Lung microvascular endothelial cell (primary cell): ENCODE measurements at regions not wholly inside any gene's neighbourhood (a gene's known extent, or its start where the extent isn't known, plus 50 kb on each side); places are given as distances from the start of the nearest gene placed in this dataset.

Experiments used
- DNase-seq, 2 donors: peaks; one replicate each; pipeline versions ENCODE4 v3.0.0 to v3.0.0-alpha.2; 2010; ENCODE audit warnings: low read depth in 2 of 2

DNA sequence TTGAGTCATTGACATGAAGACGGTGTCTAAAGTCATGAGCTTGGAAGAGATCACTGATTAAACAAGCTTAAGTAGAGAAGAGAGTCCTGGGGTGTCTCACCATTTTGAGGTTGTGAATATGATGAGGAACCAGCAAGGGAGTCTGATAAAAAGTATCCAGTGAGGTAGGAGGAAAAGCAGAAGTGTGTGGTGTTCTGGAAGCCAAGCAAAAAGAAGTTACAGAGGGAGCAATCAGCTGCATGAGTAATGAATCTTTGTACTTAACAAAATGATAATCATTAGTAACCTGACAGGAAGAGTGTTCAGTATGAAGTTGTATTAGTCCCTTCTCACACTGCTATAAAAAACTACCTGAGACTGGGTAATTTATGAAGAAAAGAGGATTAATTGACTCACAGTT lies 131.3 kb downstream of the C11orf87 start:
- no peak for DNase-seq

DNA sequence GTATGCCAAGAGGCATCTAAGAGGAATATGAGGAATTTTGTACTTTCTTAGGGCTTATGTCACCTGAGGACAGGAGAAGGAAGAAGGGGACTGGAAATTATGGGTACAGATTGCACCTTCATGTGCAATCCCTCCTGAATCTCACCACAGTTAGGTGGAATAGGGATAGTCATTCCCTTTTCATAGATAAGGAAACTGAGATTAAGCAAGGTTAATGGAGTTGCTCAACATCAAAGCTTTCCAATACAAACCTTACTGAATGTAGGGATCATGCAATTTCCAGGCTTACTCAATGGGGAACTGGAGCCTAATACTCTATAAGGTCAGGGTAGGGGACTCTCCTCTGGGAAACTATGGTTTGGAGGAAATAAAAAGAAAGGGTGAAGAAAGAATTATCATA lies 133.0 kb downstream of the C11orf87 start:
- no peak for DNase-seq

DNA sequence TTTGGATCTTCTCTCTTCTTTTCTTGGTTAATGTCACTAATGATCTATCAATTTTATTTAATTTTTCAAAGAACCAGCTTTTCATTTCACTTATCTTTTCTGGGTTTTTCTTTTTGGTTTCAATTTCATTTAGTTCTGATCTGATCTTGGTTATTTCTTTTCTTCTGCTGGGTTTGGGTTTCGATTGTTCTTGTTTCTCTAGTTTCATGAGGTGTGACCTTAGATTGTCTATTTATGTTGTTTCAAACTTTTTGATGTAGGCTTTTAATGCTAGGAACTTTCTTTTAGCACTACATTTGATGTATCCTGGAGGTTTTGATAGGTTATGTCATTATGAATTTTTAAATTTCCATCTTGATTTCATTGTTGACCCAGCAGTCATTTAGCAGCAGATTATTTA lies 142.3 kb downstream of the C11orf87 start:
- DNase-seq, result no peak

DNA sequence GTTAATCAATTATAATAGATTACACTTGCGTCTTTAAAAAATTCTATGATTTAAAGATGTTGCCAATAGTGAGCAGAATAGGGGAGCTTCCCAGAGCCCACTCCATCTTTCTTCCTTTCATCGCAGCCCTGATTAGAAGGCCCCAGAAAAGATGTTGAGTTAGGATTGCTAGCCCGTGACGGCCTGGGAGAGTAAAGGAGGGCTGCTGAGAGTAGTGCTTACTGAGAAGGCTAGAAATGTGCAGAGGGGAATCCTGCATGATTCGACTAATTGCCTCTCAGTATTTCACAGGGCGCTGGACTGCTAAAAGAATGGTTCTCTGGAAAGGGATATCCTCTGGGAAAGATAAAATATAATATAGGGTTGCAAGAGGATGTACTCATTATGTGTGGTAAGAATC lies 160.5 kb downstream of the C11orf87 start:
- DNase-seq, result no peak

DNA sequence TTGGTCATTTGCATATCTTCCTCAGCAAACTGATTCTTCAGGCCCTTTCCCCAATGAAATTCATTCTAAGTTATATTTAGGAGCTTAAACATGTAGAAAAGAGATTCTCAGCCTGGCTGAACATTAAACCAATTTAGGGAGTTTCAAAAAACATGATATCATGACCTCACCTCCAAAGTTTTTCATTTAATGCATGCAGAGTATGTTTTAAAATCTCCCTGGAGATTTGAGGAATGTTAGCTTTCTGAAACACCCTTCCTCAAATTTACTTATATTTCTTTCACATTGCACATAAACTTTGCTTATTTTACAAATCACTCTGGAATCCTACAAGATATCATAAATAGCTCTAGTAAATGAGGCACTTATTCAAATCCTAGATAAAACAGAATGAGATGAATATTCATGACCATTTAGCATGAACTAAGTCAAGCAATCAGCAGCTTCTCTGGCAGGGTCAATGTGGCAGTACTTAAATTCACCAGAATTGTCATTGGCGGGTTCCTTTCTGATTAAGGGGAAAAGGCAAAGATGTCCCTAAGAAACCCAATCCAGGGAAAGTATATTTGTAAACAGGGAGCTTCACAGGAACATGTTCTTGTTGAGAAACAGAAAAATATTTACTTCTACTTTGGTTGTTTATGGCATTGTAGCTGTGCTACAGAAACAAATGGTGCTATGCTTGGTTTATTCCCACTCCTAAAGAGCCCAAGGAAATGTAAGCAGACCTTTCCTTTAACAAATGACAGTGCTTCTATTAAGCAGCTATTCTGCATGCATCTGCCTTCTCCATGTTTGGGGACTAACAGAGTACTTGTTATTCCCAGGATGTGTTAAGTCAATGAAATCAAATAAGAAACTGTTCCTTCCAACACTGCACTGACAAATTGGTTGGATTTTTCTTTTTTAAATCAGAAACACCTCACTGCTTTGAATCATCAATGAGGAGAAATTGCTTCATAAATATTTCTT lies 162.3 kb downstream of the C11orf87 start:
- DNase-seq, result no peak

DNA sequence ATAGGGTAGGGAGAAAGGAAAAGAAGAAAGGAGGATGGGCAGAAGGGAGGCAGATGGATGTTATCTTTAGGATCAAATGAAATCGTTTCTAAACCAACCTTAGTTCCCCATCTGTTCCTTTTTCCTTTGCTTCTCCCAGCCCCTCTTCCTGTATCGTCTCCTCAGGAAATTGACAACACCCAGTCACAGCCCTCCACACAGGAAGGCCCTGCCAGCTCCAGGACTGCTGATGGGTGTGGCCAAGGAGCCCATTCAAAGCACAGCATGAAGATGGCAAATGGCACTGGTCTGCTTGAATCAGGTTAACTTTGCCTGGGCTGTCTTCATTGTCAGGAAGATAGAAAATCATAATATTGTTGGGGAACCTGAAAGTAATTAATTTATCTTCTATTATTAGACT lies 164.8 kb downstream of the C11orf87 start:
- DNase-seq, result no peak

DNA sequence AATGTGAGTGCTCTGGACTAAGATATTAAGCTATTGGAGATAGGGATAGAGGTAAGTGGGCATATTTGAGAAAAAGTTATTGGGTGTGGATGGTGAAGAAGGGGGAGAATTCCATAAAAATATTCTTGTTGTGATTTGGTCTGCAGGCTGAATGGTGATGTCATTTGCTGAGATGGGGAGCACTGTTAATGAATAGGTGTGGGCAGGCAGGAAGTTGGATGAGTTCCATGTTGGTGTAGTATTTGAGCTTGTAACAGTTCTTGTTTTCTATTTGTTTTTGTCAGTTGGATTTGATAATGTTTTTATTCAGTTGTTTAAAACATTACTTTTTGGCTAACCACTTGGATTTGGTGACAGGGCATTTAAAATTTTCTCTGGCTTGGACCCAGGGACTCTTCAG lies 168.8 kb downstream of the C11orf87 start:
- no peak for DNase-seq

DNA sequence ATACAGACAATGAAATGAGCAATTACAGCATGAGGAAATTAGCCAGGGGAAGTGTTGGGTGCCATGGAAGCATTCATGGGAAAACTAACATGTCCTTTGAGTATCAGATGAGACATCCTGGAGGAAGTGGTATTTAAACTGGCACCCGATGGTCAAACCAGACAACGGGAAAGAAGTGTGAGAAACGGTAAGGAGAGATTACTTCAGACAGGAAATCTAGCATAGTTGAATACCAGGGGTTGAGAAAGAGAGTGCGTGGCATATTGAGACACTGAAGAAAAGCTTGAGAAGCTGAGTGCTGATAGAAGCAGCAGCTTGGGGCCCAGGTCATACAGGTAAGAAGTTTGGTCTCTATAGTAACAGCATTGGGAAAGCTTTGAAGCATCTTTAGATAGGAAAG lies 175.3 kb downstream of the C11orf87 start:
- DNase-seq, result no peak

DNA sequence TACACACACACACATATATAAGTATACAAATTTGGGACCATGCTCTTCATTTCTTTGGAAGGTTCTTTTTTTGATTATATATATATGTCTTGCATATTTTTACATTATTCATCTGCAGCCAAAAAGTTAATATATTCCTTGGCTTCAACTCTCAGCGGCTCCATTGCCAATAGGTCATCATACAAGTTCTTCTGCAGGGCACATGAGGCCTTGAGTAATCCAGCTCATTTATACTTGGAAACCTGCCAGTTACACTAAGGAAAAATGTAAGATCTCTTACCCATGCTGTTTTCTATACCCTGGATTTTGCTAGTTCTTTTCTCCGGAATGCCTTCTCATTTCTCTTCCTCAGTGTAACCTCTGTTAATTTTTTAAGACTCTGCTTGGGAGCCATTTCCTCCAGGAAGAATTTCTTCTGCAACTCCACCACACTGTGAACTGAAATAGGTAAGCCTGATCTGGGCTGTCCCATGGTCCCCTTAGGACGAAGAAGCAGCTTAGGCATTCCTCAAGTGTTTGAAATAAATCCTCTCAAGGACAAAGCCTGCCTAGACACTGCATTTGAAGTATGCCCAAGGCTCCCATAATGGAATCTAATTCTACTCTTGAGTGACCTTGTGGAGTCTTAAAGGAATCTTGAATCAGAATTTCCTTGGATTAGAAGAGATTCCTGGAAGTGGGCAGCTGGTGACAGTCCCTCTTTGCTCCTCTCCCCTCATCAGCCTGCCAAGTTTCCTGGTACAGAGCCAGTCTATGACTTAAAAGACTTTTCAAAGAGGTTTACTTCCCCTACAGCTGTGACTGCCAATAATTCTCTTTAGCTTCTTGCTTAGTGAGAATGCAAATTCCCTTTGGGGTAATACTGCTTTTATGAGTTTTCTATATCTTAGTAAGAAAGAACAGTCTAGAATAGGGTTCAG lies 182.8 kb downstream of the C11orf87 start:
- DNase-seq, result no peak

DNA sequence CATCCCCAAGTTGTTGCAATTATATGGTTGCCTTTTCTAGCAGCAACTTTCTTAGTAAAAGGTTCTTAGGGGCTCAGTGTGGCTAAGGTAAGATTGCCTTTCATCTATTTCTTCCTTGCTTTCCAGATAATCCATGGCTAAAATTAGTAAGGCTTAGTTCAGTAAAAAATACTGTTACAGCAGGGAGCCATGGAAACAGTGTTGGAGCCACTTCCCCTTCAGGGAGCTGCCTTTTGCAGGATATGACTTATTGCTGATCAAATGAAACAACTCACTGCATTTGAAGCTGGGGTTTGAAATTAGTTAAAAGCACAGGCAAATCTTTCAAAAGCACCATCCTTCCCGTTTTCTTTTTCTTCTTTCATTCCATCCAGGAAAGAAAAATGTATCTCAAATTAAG lies 184.3 kb downstream of the C11orf87 start:
- DNase-seq, result no peak

DNA sequence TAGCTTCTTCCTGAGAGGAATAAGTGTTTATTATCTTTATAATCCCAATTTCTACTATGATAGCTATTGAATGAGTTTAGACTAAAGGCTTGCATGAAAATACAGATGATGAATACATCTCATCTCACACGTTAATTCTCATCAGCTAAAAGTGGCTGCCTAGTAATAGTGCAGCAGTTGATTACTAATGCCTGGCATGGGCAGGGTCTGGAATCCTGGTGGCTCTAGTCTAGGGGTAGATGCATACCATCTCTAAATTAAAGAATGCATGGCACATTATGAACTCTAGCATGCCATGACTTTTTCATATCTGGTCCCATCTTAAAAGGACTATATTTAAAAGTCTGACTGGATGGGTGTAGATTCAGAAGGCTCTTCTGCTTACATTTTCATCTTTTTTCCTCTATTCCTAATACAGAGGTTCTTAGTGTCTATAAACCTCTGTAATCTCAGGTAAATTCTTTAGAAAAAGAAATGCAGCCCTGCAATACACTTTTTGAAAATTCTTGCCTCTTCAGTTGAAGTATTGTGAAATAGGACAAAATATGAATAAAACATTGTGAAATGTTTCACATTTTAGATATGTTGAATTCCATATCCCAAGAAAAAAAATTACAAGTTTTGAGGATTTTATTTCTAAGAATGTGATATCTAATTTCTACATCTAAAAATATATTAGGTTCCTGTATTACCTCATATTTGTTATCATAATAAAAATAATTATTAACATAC lies 187.6 kb downstream of the C11orf87 start:
- no peak for DNase-seq

DNA sequence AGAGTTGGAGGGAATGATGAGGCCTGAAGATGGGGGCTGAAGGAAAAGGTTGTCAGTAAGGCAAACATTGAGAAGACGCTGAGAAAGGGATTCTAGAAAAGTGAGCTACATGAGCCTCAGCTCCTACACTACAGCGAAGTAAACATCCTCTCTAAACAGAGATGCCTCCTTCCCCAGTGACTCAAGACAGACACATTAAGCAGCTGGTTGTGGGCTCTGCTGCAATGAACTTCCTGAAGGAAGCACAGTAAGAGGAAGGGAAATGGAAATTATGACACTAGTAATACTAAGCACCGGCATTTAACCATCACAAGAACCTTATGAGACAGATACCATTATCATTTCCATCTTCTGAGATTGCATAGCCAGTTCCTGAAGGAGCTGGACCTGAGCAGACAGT lies 190.5 kb downstream of the C11orf87 start:
- DNase-seq, result no peak

DNA sequence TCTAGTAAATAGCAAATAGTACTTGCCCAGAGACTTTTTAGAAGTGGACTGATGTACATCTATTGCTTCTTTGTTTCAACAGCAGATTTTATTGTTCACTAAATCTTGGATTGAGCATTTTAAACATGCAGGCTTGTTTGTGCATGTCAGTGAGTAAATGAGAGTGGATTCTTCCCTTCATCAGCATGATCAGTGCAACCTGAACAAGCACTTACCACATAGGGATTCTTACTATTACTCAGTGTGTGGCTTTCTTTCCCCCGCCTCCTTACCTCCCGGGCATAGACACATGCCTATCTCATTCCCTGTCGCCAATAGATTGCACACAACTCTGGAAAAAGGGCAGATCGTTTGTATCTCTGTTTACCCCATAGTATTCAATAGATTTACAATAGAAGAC lies 197.5 kb downstream of the C11orf87 start:
- DNase-seq, result no peak

DNA sequence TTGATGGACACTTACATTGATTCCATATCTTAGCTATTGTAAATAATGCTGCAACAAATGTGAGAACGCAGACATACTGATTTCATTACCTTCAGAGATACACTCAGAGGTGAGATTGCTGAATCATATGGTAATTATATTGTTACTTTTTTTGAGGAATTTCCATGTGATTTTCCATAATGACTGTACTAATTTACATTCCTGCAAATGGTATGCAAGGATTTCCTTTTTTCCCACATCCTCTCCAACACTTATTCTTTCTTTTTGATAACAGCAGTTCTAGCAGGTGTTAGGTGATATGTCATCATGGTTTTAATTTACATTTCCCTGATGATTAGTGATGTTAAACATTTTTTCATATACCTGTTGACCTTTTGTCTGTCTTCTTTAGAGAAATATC lies 207.7 kb downstream of the C11orf87 start:
- DNase-seq, result no peak

DNA sequence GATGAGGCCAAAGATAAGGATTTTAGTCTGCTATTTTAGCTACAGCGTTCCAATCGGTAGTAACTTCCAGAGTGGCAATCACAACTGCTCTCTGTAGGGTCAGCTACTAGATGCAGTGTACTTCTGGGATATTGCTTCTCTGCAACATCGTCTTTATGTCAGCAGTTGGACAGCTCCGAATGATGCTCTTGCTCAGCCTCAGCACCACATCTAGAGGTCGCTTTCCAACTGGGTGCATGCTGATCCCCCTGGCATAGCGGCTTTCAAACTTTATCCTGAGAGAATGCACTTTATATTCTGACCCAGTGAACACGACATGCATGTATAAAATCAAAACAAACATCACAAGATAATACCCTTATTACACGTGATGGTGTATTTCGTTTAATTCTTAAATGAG lies 219.6 kb downstream of the C11orf87 start:
- DNase-seq, result peak; percentile 10 to 49

DNA sequence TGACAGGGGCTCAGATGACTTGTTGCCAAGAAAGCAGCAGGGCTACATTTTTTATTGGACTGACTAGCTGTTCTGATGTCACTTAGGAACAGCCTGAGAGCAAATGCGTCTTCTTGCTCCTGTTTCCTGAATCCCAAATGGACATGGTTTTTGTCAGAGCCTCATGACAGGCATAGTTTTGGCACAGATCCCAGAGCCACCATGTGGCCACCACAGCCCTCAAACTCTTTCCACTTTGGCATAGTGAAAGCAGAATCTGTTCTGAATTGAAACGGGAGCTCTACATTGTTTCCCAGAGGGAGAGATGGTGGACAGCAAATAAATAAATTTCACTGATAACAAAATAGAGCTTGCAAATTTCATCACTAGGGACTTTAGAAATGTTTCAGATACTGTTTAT lies 222.2 kb downstream of the C11orf87 start:
- DNase-seq, result peak in 1 of 2 donors; percentile 16

DNA sequence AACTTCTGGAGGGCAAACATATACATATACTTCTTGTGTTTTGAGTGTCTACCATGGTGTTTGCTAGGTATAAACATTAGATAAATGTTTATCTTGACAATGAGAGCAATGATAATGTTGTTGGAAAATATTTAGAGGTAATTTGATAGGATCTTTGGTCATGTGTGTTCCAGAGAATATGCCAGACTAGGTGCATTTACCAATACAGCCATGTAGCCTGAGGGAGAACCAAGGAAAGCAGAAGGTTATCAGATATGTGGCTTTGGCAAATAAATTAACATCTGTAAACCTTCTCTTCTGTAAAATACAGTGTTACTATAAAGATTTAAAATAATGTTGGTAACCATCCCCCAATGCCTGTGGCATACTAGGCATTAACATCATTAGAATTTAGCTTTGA lies 226.8 kb downstream of the C11orf87 start:
- DNase-seq, result no peak

DNA sequence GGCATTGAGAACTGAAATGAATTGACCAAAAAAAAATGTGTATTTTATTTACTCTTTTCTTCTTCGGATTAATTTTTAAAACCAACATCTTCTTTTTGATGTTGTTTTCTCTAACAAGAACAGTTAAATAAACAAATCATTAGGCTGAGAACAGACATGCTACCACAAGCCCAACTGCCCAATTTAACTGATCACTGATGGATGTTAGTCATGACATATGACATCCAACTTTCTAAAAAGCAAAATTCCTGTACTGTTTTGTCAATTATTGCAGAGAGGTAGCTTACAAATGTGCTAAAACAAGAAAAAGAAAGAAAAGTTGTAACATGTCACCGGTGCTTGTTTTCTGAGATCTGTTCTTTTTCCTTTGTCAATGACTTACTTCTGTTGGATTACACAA lies 232.1 kb downstream of the C11orf87 start:
- DNase-seq, result no peak

DNA sequence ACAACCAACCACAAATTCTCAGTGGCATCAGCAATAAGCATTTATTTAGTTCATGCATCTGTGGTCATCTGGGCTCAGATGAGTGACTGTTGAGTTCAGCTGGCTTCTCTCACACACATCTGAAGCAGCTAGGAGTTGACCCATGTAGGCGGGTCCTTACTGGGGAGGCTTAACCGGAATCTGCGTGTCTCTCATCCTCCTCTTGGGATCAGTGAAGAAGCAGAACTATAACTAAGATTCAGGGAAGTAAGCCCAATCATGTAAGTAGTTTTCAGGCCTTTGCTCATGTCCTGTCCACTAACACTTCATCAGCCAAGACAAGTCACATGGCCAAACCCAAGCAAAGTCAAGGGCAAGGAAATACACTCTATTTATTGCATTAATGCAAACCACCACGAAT lies 236.2 kb downstream of the C11orf87 start:
- DNase-seq, result no peak

DNA sequence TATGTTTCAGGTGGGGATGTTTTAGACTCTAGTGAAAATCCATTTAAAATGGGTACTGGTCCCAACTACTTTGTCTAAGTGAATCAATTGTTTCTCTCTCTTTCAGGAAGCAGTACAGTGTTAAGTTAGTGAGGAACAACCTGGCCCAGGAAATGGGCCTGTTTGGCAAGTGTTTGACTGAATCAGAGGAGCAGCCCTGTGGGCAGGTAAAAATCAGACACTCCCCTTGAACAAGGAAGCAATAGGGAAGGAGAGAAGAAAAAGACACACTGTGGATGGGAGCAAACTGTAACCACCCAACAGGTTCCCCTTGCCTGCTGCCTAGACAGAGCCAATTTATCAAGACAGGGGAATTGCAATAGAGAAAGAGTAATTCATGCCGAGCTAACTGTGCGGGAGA lies 245.7 kb downstream of the C11orf87 start:
- DNase-seq, result no peak

DNA sequence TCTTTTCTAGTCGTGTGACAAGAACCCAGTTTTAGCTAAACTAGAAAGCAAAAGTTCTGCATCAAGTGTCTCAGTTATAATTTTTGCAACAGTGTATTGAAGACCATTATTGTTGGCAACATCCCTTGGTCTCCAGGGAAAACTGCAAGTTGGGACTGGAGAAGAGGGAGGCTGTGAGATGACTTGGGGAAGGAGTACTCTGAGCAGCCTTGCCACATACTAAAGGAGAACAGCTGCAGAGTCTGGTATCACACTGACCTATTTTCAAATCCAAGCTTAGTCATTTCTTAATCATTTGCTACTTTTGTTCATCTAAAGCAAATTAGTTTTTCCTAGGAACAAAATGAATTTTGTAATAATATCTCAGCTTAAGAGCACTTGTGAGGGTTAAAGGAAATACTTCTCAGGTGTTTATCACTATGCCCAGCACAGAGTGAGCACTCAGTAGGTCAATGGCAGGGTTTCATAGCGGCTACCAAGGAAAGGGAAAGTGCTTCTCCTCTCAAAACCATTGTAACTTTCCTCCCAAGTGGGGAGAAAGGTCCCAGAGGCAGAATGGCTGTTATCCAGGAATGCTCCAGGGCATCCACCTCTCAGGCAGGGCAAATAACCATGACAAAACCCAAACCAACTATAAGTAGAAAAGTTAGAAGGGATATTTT lies 247.1 kb downstream of the C11orf87 start:
- no peak for DNase-seq
